ENCODE measurements at regions not wholly inside any gene's neighbourhood (a gene's known extent, or its start where the extent isn't known, plus 50 kb on each side); places are given as distances from the start of the nearest gene placed in this dataset.

DNA sequence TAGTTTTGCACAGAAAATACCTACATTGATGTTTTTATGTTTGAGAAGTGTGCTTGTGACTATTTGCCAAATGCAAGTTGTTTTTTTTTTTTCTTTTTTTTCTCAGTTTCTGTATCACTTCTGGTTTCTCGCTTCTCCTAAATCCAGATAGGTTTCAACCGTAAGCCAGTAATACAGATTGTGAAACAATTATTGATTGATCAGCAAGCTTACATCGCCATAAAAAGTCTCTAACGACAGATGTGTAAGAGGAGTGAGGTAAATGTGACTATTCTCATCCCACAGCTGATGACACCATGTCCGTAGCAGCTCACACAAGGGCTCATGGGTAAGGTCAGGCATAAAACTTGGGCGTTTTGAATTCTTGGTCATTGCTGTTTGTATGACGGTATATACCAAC, 202.8 kb upstream of the AKR1E2 start:
- H3K4me1 ChIP-seq (ENCODE audit: control insufficient read depth in 2 of 2, insufficient read depth in 2 of 2, low read length in 2 of 2): no peaks in the 10 kb centered on the region
- H3K27ac ChIP-seq (ENCODE audit: low read length in 2 of 2): no peak overlapping the region
- ChIA-PET CTCF (no interaction called here), POLR2A (no interaction called here)
- no peak overlapping the region for H3K4me2 ChIP-seq (replicated peaks; ENCODE audit: low read depth, low read length, poor library complexity, severe bottlenecking)
- TF ChIP-seq CTCF (IDR thresholded peaks at IDR 0.05) (no peak), EZH2 (IDR thresholded peaks at IDR 0.05; ENCODE audit: borderline replicate concordance, insufficient read depth, low read depth, low read length, poor library complexity, severe bottlenecking) (no peak)
- peaks cover 10% of the 10 kb centered on the region for H3K27me3 Mint-ChIP-seq
- peaks cover 9% of the 10 kb centered on the region for H3K9me3 Mint-ChIP-seq (ENCODE audit: insufficient read depth)
- H2AFZ ChIP-seq (ENCODE audit: insufficient read depth, low read depth, low read length, poor library complexity, severe bottlenecking): no peak overlapping the region
- H3K4me1 Mint-ChIP-seq: no peaks in the 10 kb centered on the region
- no peak overlapping the region for H3K27ac Mint-ChIP-seq
- no peak overlapping the region for H3K4me3 Mint-ChIP-seq
- H3K27me3 ChIP-seq (replicated peaks in 1 of 4; ENCODE audit: control extremely low read depth in 1 of 4, control insufficient read depth in 3 of 4, insufficient read depth in 4 of 4, low read length in 3 of 4): no peaks in the 10 kb centered on the region
- H3K9me3 ChIP-seq (ENCODE audit: control extremely low read depth in 1 of 3, control insufficient read depth in 2 of 3, insufficient read depth in 1 of 3, low read length in 2 of 3): peaks cover 0 to 9% (median 6%) of the 10 kb centered on the region in 3 donors
- no peaks in the 10 kb centered on the region for H4K20me1 ChIP-seq (ENCODE audit: control insufficient read depth, insufficient read depth, low read length, poor library complexity, severe bottlenecking)
- H3K4me3 ChIP-seq (ENCODE audit: control extremely low read depth in 1 of 5, extremely low read depth in 1 of 5, insufficient read depth in 1 of 5, low read depth in 2 of 5, low read length in 4 of 5): no peak overlapping the region
- H3K36me3 ChIP-seq (replicated peaks in 1 of 2; ENCODE audit: control extremely low read depth in 1 of 2, control insufficient read depth in 1 of 2, extremely low read depth in 1 of 2, insufficient read depth in 2 of 2, low read length in 1 of 2): no peaks in the 10 kb centered on the region
- no peaks in the 10 kb centered on the region for H3K79me2 ChIP-seq (ENCODE audit: control insufficient read depth, insufficient read depth, low read length)
- intact Hi-C loops (cut with micrococcal nuclease): no loop called here
- ATAC-seq (ENCODE audit: low read depth): no peak
- 100% methylated on average over 2 of the region's 7 CpGs for WGBS (ENCODE audit: insufficient coverage)
- H3K9ac ChIP-seq (ENCODE audit: low read length): no peak overlapping the region
- no peak for DNase-seq

GRCh38 chr10:4622384-4622783, 203.6 kb upstream of the AKR1E2 start:
- no peaks in the 10 kb centered on the region for H3K36me3 ChIP-seq (replicated peaks in 1 of 2; ENCODE audit: control extremely low read depth in 1 of 2, control insufficient read depth in 1 of 2, extremely low read depth in 1 of 2, insufficient read depth in 2 of 2, low read length in 1 of 2)

More at GRCh38 chr10:4622384-4622783, 203.6 kb upstream of the AKR1E2 start:
- ChIA-PET CTCF (no interaction called here), POLR2A (no interaction called here)
- Histone ChIP-seq H2AFZ (ENCODE audit: insufficient read depth, low read depth, low read length, poor library complexity, severe bottlenecking) (no peak overlapping the region), H3K4me1 (ENCODE audit: control insufficient read depth in 2 of 2, insufficient read depth in 2 of 2, low read length in 2 of 2) (no peaks in the 10 kb centered on the region), H3K79me2 (ENCODE audit: control insufficient read depth, insufficient read depth, low read length) (no peaks in the 10 kb centered on the region), H3K27ac (ENCODE audit: low read length in 2 of 2) (no peak overlapping the region), H3K27me3 (replicated peaks in 1 of 4; ENCODE audit: control extremely low read depth in 1 of 4, control insufficient read depth in 3 of 4, insufficient read depth in 4 of 4, low read length in 3 of 4) (no peaks in the 10 kb centered on the region), H3K4me3 (ENCODE audit: control extremely low read depth in 1 of 5, extremely low read depth in 1 of 5, insufficient read depth in 1 of 5, low read depth in 2 of 5, low read length in 4 of 5) (no peak overlapping the region), H3K9ac (ENCODE audit: low read length) (no peak overlapping the region), H4K20me1 (ENCODE audit: control insufficient read depth, insufficient read depth, low read length, poor library complexity, severe bottlenecking) (no peaks in the 10 kb centered on the region), H3K9me3 (ENCODE audit: control extremely low read depth in 1 of 3, control insufficient read depth in 2 of 3, insufficient read depth in 1 of 3, low read length in 2 of 3) (peaks cover 0 to 6% (median 5%) of the 10 kb centered on the region in 3 donors), H3K4me2 (replicated peaks; ENCODE audit: low read depth, low read length, poor library complexity, severe bottlenecking) (no peak overlapping the region)
- H3K27me3 Mint-ChIP-seq: peaks cover 10% of the 10 kb centered on the region
- H3K9me3 Mint-ChIP-seq (ENCODE audit: insufficient read depth): peaks cover 9% of the 10 kb centered on the region
- intact Hi-C loops (cut with micrococcal nuclease): no loop called here
- no peak overlapping the region for H3K4me3 Mint-ChIP-seq
- no peak for DNase-seq
- H3K27ac Mint-ChIP-seq: no peak overlapping the region
- ATAC-seq (ENCODE audit: low read depth): no peak
- WGBS (ENCODE audit: insufficient coverage): no CpG with 5 or more reads among the region's 2 CpGs
- TF ChIP-seq EZH2 (IDR thresholded peaks at IDR 0.05; ENCODE audit: borderline replicate concordance, insufficient read depth, low read depth, low read length, poor library complexity, severe bottlenecking) (no peak), CTCF (IDR thresholded peaks at IDR 0.05) (no peak)
- H3K4me1 Mint-ChIP-seq: no peaks in the 10 kb centered on the region

Data from B cell (primary cell).